ENCODE measurements at regions not wholly inside any gene's neighbourhood (a gene's known extent, or its start where the extent isn't known, plus 50 kb on each side); places are given as distances from the start of the nearest gene placed in this dataset.

DNA sequence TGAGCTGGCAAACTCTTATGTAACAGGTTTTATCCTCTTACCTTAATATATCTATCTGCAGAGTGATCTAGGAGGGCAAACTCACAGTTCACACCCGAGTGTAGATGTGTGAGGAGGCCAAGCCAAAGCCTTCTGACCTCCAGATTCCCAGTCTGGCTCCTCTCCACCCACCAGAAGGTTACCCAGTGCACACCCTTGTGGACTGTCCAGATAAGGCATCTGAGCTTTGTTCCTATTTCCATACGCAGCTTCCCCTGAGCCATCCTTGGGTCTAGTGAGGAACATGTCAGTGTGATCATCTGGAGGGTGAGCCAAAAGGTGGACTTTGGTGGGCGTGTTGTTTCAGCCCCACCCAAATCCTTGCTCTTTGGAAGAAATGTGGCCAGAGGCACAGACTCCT lies 203.0 kb upstream of the MEOX2 start:
- no peak for DNase-seq (ENCODE audit: low read depth)
- H3K4me3 ChIP-seq (ENCODE audit: low read depth, low read length): no peak overlapping the region
- in situ Hi-C loops (cut with HindIII; ENCODE audit: low sequenced_read_pairs): no loop called here
- TF ChIP-seq, protein P1, sequence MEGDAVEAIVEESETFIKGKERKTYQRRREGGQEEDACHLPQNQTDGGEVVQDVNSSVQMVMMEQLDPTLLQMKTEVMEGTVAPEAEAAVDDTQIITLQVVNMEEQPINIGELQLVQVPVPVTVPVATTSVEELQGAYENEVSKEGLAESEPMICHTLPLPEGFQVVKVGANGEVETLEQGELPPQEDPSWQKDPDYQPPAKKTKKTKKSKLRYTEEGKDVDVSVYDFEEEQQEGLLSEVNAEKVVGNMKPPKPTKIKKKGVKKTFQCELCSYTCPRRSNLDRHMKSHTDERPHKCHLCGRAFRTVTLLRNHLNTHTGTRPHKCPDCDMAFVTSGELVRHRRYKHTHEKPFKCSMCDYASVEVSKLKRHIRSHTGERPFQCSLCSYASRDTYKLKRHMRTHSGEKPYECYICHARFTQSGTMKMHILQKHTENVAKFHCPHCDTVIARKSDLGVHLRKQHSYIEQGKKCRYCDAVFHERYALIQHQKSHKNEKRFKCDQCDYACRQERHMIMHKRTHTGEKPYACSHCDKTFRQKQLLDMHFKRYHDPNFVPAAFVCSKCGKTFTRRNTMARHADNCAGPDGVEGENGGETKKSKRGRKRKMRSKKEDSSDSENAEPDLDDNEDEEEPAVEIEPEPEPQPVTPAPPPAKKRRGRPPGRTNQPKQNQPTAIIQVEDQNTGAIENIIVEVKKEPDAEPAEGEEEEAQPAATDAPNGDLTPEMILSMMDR (IDR thresholded peaks at IDR 0.05; ENCODE audit: low read depth, low read length, missing control alignments): peak; percentile 20

DNA sequence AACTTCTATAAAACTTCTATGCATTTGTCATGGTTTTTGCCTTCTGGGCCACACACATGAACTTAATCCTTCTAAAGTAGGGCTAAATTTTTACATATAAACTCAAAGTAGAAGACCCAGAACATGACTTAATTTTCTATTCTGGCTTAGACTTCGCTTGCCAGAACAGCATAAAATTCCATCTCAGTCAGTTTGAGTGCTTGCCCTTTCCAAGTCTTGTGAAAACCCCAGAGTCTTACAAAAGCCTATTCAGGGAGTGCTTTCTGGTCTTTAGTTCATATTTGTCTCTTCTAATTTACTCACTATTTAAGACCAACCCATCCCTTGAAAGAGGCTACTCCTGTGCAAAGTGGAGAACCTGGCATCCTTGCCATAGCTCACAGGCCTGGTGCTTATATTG lies 201.6 kb upstream of the MEOX2 start:
- in situ Hi-C loops (cut with HindIII; ENCODE audit: low sequenced_read_pairs): no loop called here
- no peak overlapping the region for H3K4me3 ChIP-seq (ENCODE audit: low read depth, low read length)
- DNase-seq (ENCODE audit: low read depth): no peak
- TF ChIP-seq, protein P1 (IDR thresholded peaks at IDR 0.05; ENCODE audit: low read depth, low read length, missing control alignments): no peak

DNA sequence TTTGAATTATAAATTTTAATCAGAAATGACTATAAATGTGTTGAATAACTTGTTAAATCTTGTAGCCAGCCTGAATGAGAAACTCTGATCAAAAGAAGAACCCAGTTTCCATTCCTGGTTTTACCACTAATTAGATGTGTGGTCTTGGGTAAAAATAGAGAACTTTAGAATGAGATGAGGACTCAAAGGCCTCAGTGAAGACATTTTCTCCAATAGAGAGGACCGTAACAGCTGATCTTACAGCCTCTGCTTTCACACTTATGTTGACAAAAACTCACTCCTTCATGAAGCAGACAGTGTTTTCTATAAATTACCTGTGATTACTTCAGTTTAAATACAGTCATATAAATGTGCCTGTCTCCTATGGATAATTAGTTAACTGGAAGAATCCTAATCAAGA lies 200.1 kb upstream of the MEOX2 start:
- in situ Hi-C loops (cut with HindIII; ENCODE audit: low sequenced_read_pairs): no loop called here
- no peak overlapping the region for H3K4me3 ChIP-seq (ENCODE audit: low read depth, low read length)
- TF ChIP-seq, protein P1 (IDR thresholded peaks at IDR 0.05; ENCODE audit: low read depth, low read length, missing control alignments): no peak
- no peak for DNase-seq (ENCODE audit: low read depth)

DNA sequence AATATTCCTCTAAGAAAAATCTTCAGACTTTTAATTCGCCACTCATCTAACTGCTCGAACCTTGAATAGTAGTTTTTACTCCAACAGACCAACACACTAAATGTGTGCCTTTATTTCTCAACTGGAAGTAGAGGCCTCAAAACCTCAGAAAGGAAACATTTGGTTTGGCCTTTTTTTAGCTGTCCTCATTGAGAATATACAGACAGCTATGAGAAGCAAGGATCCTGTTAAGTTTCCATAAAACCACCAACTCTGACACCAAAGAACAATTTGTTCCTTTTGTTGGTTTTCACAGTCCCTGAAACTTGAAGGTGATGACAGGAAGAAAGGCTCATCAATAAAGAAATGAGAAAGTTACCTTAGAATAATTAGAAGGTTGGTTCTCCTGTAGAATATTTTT lies 199.2 kb upstream of the MEOX2 start:
- H3K4me3 ChIP-seq (ENCODE audit: low read depth, low read length): no peak overlapping the region
- no peak for DNase-seq (ENCODE audit: low read depth)
- TF ChIP-seq, protein P1 (IDR thresholded peaks at IDR 0.05; ENCODE audit: low read depth, low read length, missing control alignments): no peak
- in situ Hi-C loops (cut with HindIII; ENCODE audit: low sequenced_read_pairs): no loop called here

DNA sequence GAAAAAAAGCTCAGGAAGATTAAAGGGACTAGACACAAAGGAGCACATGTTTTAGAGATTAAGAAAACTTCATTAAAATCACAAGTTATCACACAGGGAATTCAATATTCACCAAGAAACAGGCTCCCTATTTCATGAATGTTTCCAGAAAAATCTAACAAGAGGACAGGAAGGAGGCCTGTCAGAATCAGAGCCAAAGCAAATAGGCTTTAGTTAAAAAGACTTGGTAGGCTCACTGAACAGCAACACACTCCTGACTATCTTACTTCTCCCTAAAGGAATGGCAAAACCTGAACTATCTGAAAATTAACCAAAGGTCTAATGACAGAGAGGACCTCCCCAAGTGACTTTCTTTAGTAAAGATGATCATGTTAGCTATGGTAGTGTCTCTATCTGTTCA lies 188.3 kb upstream of the MEOX2 start:
- no peak overlapping the region for H3K4me3 ChIP-seq (ENCODE audit: low read depth, low read length)
- in situ Hi-C loops (cut with HindIII; ENCODE audit: low sequenced_read_pairs): no loop called here
- TF ChIP-seq, protein P1 (IDR thresholded peaks at IDR 0.05; ENCODE audit: low read depth, low read length, missing control alignments): no peak
- DNase-seq (ENCODE audit: low read depth): no peak

DNA sequence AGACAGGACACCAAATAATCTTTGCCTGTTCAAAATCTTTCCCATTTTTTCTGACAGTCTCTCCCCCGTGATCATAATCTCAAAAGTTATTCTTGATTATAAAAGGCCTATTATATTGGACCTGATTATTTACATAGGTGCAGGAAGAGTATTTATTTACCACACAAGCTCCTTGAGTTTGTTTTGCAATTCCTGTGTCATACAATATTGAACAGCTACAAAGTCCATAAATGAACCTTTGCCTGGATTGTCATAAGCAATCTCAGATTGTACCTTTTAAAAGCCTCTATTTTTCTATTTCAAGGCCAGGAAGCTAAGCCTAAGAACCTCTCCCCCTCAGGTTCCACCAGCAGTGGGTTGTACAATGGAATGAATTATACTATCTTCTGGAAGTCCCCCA lies 183.9 kb upstream of the MEOX2 start:
- TF ChIP-seq, protein P1 (IDR thresholded peaks at IDR 0.05; ENCODE audit: low read depth, low read length, missing control alignments): no peak
- DNase-seq (ENCODE audit: low read depth): no peak
- in situ Hi-C loops (cut with HindIII; ENCODE audit: low sequenced_read_pairs): no loop called here
- no peak overlapping the region for H3K4me3 ChIP-seq (ENCODE audit: low read depth, low read length)

DNA sequence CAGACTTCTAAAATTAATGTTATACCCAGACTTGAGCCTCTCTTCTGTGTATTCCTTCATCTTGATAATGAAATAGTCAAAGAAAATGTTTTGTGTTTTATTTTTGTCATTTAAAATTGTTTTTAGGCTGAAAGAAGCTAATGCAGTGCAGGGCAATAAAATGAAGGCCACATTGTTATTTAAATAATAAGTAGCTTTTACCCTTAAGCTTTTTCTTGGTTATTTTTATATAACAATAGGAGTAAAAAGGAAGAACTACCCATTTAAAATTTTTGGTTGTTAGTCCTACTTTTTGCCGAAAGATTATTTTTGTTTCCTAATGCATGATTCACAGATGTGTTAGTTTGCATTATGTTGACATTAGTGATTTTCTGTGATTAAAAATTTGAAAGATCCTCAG lies 181.0 kb upstream of the MEOX2 start:
- DNase-seq (ENCODE audit: low read depth): no peak
- in situ Hi-C loops (cut with HindIII; ENCODE audit: low sequenced_read_pairs): no loop called here
- TF ChIP-seq, protein P1 (IDR thresholded peaks at IDR 0.05; ENCODE audit: low read depth, low read length, missing control alignments): no peak
- H3K4me3 ChIP-seq (ENCODE audit: low read depth, low read length): no peak overlapping the region

All from astrocyte of the cerebellum (primary cell).